ENCODE measurements at regions not wholly inside any gene's neighbourhood (a gene's known extent, or its start where the extent isn't known, plus 50 kb on each side); places are given as distances from the start of the nearest gene placed in this dataset.

DNA sequence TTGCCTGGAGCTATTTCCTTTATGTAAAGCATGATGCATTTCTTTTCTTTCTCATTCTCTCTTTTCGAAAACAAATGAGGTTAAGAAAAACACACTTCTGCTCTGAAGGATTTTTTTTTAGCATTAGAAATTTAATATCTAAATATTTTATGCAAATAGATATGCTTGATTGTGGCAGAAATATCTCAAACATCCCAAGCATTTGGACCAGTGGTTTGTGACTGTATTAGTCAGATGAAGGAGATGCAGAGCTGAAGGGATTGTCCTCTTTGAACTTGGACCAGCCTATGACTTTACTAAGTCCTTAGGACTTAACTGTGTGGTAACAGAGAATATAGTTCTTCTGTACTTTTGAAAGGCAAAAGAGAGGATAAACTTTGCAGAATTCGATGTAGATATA, 335.9 kb upstream of the NT5C1B start:
- TF ChIP-seq, protein P1, sequence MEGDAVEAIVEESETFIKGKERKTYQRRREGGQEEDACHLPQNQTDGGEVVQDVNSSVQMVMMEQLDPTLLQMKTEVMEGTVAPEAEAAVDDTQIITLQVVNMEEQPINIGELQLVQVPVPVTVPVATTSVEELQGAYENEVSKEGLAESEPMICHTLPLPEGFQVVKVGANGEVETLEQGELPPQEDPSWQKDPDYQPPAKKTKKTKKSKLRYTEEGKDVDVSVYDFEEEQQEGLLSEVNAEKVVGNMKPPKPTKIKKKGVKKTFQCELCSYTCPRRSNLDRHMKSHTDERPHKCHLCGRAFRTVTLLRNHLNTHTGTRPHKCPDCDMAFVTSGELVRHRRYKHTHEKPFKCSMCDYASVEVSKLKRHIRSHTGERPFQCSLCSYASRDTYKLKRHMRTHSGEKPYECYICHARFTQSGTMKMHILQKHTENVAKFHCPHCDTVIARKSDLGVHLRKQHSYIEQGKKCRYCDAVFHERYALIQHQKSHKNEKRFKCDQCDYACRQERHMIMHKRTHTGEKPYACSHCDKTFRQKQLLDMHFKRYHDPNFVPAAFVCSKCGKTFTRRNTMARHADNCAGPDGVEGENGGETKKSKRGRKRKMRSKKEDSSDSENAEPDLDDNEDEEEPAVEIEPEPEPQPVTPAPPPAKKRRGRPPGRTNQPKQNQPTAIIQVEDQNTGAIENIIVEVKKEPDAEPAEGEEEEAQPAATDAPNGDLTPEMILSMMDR (IDR thresholded peaks at IDR 0.05): no peak
- TF ChIP-seq EP300 (IDR thresholded peaks at IDR 0.05) (no peak), POLR2A (IDR thresholded peaks at IDR 0.05) (no peak)

All from gastroesophageal sphincter (tissue), 3 donors.